ENCODE measurements at regions not wholly inside any gene's neighbourhood (a gene's known extent, or its start where the extent isn't known, plus 50 kb on each side); places are given as distances from the start of the nearest gene placed in this dataset.

DNA sequence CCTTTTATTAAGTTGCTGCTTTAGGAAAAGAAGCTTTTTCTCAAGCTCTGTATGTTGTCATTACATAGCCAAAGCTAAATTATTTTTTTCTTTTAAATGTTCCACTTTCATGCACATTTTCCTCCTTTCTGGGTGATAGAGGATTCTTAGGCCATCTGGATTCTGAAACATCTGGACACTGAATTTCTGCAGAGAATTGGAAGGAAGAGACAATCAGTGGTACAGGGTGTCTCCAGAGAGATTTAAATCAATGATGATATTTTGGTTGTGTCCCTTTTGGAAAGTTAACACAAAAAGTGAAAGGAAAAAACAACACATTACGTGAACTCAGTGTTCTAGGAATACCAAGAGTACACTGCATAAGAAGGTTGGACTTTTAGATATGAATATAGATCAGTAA, 211.4 kb upstream of the PKN2 start:
- TF ChIP-seq CTCF (IDR thresholded peaks at IDR 0.05) (no peak), POLR2AphosphoS5 (IDR thresholded peaks at IDR 0.05; ENCODE audit: low read depth, low read length) (no peak), SIN3A (IDR thresholded peaks at IDR 0.05; ENCODE audit: borderline replicate concordance, insufficient read depth, low read depth, low read length) (no peak)
- TF ChIP-seq, protein P1, sequence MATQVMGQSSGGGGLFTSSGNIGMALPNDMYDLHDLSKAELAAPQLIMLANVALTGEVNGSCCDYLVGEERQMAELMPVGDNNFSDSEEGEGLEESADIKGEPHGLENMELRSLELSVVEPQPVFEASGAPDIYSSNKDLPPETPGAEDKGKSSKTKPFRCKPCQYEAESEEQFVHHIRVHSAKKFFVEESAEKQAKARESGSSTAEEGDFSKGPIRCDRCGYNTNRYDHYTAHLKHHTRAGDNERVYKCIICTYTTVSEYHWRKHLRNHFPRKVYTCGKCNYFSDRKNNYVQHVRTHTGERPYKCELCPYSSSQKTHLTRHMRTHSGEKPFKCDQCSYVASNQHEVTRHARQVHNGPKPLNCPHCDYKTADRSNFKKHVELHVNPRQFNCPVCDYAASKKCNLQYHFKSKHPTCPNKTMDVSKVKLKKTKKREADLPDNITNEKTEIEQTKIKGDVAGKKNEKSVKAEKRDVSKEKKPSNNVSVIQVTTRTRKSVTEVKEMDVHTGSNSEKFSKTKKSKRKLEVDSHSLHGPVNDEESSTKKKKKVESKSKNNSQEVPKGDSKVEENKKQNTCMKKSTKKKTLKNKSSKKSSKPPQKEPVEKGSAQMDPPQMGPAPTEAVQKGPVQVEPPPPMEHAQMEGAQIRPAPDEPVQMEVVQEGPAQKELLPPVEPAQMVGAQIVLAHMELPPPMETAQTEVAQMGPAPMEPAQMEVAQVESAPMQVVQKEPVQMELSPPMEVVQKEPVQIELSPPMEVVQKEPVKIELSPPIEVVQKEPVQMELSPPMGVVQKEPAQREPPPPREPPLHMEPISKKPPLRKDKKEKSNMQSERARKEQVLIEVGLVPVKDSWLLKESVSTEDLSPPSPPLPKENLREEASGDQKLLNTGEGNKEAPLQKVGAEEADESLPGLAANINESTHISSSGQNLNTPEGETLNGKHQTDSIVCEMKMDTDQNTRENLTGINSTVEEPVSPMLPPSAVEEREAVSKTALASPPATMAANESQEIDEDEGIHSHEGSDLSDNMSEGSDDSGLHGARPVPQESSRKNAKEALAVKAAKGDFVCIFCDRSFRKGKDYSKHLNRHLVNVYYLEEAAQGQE (IDR thresholded peaks at IDR 0.05; ENCODE audit: insufficient read depth in 1 of 2, low read depth in 2 of 2, low read length in 1 of 2), result no peak

Data from Panc1 (cell line).